SK-N-SH (cell line): ENCODE measurements at regions not wholly inside any gene's neighbourhood (a gene's known extent, or its start where the extent isn't known, plus 50 kb on each side); places are given as distances from the start of the nearest gene placed in this dataset.

ENCODE experiments used
- CTCF ChIA-PET: fragments of 300-600, 350-600 bp; formaldehyde crosslinking; extraction: SDS; loops from one replicate; lab custom pipeline; 2021; lab: Yijun Ruan, JAX
- POLR2A ChIA-PET: fragments of 350-600 bp; sonication (Branson Sonifier 250); formaldehyde crosslinking; extraction: SDS; loops from one replicate; lab custom pipeline; 2020; ENCODE audit warnings: antibody characterized with exemption, inconsistent platforms; lab: Yijun Ruan, JAX
- DNase-seq: peaks from one replicate; pipeline ENCODE4 v3.0.0; 2012
- H2AFZ ChIP-seq: fragments of 200-600 bp; sonication (generic); 2 replicates; pipeline ENCODE4 v1.8.1; 2016; ENCODE audit warnings: antibody characterized with exemption, mild to moderate bottlenecking, low read depth
- H3F3A ChIP-seq: fragments of 200-600 bp; sonication (generic); replicated peaks from 2 replicates; pipeline ENCODE3; 2016; ENCODE audit warnings: antibody characterized with exemption, mild to moderate bottlenecking; ENCODE audit not compliant: insufficient read depth
- H3K27ac ChIP-seq, 2 experiments: fragments of 200-500 bp in 1 of 2; fragments of 200-600 bp in 1 of 2; sonication (Bioruptor generic) in 1 of 2; sonication (generic), shearing (Covaris generic) in 1 of 2; 2 replicates each; pipeline versions ENCODE4 v1.5.1 to v1.6.1; 2014 to 2016; ENCODE audit warnings: low read depth in 2 of 2, inconsistent platforms in 1 of 2, low read length in 1 of 2, mild to moderate bottlenecking in 1 of 2, mixed read lengths in 1 of 2
- H3K27me3 ChIP-seq: fragments of 200-600 bp; sonication (generic), shearing (Covaris generic); 2 replicates; pipeline ENCODE4 v1.6.1; 2016; ENCODE audit warnings: mixed run types; ENCODE audit not compliant: insufficient read depth
- H3K36me3 ChIP-seq, 2 experiments: fragments of 200-500 bp in 1 of 2; fragments of 200-600 bp in 1 of 2; sonication (Bioruptor generic) in 1 of 2; sonication (generic) in 1 of 2; replicated peaks in 1 of 2; 2 replicates each; pipeline versions ENCODE3 to v1.5.1; 2014 to 2016; ENCODE audit warnings: low read length in 1 of 2, mild to moderate bottlenecking in 1 of 2; ENCODE audit not compliant: insufficient read depth in 2 of 2, control insufficient read depth in 1 of 2
- H3K4me1 ChIP-seq, 2 experiments: fragments of 200-500 bp in 1 of 2; fragments of 200-600 bp in 1 of 2; sonication (Bioruptor generic) in 1 of 2; sonication (generic), shearing (Covaris generic) in 1 of 2; 2 replicates each; pipeline versions ENCODE4 v1.5.1 to v1.6.1; 2014 to 2016; ENCODE audit warnings: low read depth in 1 of 2, low read length in 1 of 2, mixed run types in 1 of 2; ENCODE audit not compliant: insufficient read depth in 2 of 2, control insufficient read depth in 1 of 2
- H3K4me2 ChIP-seq: fragments of 200-600 bp; sonication (generic), shearing (Covaris generic); 2 replicates; pipeline ENCODE4 v1.6.1; 2017; ENCODE audit warnings: mixed run types
- H3K4me3 ChIP-seq, 2 experiments: fragments of 200-500 bp in 1 of 2; fragments of 200-600 bp in 1 of 2; sonication (Bioruptor generic) in 1 of 2; sonication (generic), shearing (Covaris generic) in 1 of 2; 2 replicates each; pipeline versions ENCODE4 v1.5.1 to v1.8.1; 2014 to 2016; ENCODE audit warnings: low read depth in 2 of 2, inconsistent platforms in 1 of 2, low read length in 1 of 2, mild to moderate bottlenecking in 1 of 2, mixed read lengths in 1 of 2, moderate library complexity in 1 of 2
- H3K79me2 ChIP-seq: fragments of 200-600 bp; sonication (generic); 2 replicates; pipeline ENCODE4 v1.8.1; 2017; ENCODE audit warnings: mild to moderate bottlenecking; ENCODE audit not compliant: insufficient read depth
- H3K9ac ChIP-seq: fragments of 200-600 bp; sonication (generic); 2 replicates; pipeline ENCODE4 v1.6.1; 2017; ENCODE audit warnings: mixed run types
- H3K9me2 ChIP-seq: fragments of 200-600 bp; sonication (generic); 2 replicates; pipeline ENCODE4 v1.6.1; 2017; ENCODE audit warnings: mixed run types
- H3K9me3 ChIP-seq: fragments of 200-600 bp; sonication (generic); 2 replicates; pipeline ENCODE4 v1.6.1; 2017; ENCODE audit warnings: mixed run types, mild to moderate bottlenecking, moderate library complexity
- H4K20me1 ChIP-seq: fragments of 200-600 bp; sonication (generic); 2 replicates; pipeline ENCODE4 v1.6.1; 2017; ENCODE audit warnings: mild to moderate bottlenecking, mixed run types; ENCODE audit not compliant: insufficient read depth
- EZH2phosphoT487 ChIP-seq: fragments of 200-600 bp; sonication (generic); IDR thresholded peaks from 2 replicates; pipeline ENCODE4 v1.6.1; 2017; ENCODE audit warnings: low read depth, mixed run types, mild to moderate bottlenecking, antibody characterized with exemption, moderate library complexity, borderline replicate concordance
- FOSL2 ChIP-seq: IDR thresholded peaks from 2 replicates; pipeline ENCODE4 v1.4.0; 2012; ENCODE audit warnings: low read depth, mild to moderate bottlenecking, moderate library complexity, borderline replicate concordance
- FOXM1 ChIP-seq: IDR thresholded peaks from 2 replicates; pipeline ENCODE4 v1.4.0; 2012; ENCODE audit warnings: low read depth, mild to moderate bottlenecking
- JUND ChIP-seq: IDR thresholded peaks from 2 replicates; pipeline ENCODE4 v1.4.0; 2012
- MAX ChIP-seq: IDR thresholded peaks from 2 replicates; pipeline ENCODE4 v1.4.0; 2012; ENCODE audit warnings: low read depth
- MEF2A ChIP-seq: IDR thresholded peaks from 2 replicates; pipeline ENCODE4 v1.4.0; 2012; ENCODE audit warnings: low read depth, borderline replicate concordance
- NFIC ChIP-seq: IDR thresholded peaks from 2 replicates; pipeline ENCODE4 v1.4.0; 2012; ENCODE audit warnings: borderline replicate concordance
- SIN3A ChIP-seq: IDR thresholded peaks from 2 replicates; pipeline ENCODE4 v1.6.1; 2012; ENCODE audit warnings: low read depth, mild to moderate bottlenecking, low read length, moderate library complexity, borderline replicate concordance
- TAF1 ChIP-seq: IDR thresholded peaks from 2 replicates; pipeline ENCODE4 v1.6.1; 2012; ENCODE audit warnings: low read depth, mild to moderate bottlenecking, low read length, moderate library complexity, borderline replicate concordance
- TEAD4 ChIP-seq: IDR thresholded peaks from 2 replicates; pipeline ENCODE4 v1.4.0; 2012; ENCODE audit warnings: mild to moderate bottlenecking, borderline replicate concordance; ENCODE audit not compliant: insufficient read depth
- WGBS: methylation state at CpG from one replicate; pipeline ENCODE4 v1.1.6; 2017; ENCODE audit warnings: low lambda C conversion rate; 5-methylcytosine and 5-hydroxymethylcytosine counted together
- TF ChIP-seq, protein P1 (sequence below): IDR thresholded peaks from 2 replicates; pipeline ENCODE4 v1.4.0; 2012; ENCODE audit warnings: low read depth, borderline replicate concordance

DNA sequence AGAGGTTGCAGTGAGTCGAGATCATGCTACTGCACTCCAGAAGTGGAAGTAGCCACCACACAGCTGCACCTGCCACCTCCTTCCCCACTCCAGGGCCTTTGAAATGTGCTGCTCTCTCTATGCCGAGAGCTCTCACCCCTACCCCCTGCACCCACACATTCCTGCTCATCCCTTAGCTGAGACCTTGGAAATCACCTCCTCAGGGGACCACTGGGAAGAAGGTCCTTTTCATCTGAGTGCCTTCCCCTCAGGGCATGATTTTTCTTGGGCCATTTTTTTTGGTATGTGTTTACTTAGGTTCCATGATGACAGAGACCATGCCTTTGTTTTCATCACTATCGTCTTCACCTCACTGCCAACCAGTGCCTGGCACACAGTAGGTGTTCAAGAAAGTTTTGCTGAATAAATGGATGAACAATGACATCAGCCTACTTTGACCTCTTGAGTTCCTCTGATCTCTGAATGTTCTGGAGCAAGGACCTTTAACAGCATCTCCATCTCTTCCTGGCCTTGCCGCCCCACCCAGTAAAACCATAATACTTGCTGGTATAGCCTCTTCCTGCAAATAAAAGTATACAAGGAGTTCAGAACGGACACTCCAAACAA, 166.6 kb upstream of the KLF14 start:
- H3F3A ChIP-seq: peaks cover 90% of the 10 kb centered on the region
- peak overlapping the region; percentile 71 for H3K9ac ChIP-seq
- TF ChIP-seq MEF2A: no peak
- no peak for TF ChIP-seq TAF1
- TF ChIP-seq EZH2phosphoT487: no peak
- TF ChIP-seq, protein P1, sequence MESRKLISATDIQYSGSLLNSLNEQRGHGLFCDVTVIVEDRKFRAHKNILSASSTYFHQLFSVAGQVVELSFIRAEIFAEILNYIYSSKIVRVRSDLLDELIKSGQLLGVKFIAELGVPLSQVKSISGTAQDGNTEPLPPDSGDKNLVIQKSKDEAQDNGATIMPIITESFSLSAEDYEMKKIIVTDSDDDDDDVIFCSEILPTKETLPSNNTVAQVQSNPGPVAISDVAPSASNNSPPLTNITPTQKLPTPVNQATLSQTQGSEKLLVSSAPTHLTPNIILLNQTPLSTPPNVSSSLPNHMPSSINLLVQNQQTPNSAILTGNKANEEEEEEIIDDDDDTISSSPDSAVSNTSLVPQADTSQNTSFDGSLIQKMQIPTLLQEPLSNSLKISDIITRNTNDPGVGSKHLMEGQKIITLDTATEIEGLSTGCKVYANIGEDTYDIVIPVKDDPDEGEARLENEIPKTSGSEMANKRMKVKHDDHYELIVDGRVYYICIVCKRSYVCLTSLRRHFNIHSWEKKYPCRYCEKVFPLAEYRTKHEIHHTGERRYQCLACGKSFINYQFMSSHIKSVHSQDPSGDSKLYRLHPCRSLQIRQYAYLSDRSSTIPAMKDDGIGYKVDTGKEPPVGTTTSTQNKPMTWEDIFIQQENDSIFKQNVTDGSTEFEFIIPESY: no peak
- peaks cover 13 to 68% of the 10 kb centered on the region in 2 experiments for H3K4me1 ChIP-seq
- peak overlapping the region; percentile 4 to 100 for H3K27ac ChIP-seq
- no peaks in the 10 kb centered on the region for H3K9me2 ChIP-seq
- CTCF ChIA-PET: interaction anchor here (1.9 to 2.5 kb wide), 3 partner anchors 82 to 140 kb away, joined by 7 to 18 read pairs (median 12); no protein-coding TSS in a partner anchor
- POLR2A ChIA-PET: no interaction called here
- H2AFZ ChIP-seq: no peak overlapping the region
- peak overlapping the region; percentile 89 for H3K4me2 ChIP-seq
- H3K4me3 ChIP-seq: no peak overlapping the region
- peaks cover 94% of the 10 kb centered on the region for H3K79me2 ChIP-seq
- DNase-seq: no peak
- no peaks in the 10 kb centered on the region for H3K9me3 ChIP-seq
- H4K20me1 ChIP-seq: peaks cover 80% of the 10 kb centered on the region; the same call in 1 of the 2 replicates
- WGBS: 81% methylated on average over 5 of the region's 5 CpGs
- peaks cover 42 to 65% of the 10 kb centered on the region in 2 experiments for H3K36me3 ChIP-seq
- H3K27me3 ChIP-seq: no peaks in the 10 kb centered on the region

DNA sequence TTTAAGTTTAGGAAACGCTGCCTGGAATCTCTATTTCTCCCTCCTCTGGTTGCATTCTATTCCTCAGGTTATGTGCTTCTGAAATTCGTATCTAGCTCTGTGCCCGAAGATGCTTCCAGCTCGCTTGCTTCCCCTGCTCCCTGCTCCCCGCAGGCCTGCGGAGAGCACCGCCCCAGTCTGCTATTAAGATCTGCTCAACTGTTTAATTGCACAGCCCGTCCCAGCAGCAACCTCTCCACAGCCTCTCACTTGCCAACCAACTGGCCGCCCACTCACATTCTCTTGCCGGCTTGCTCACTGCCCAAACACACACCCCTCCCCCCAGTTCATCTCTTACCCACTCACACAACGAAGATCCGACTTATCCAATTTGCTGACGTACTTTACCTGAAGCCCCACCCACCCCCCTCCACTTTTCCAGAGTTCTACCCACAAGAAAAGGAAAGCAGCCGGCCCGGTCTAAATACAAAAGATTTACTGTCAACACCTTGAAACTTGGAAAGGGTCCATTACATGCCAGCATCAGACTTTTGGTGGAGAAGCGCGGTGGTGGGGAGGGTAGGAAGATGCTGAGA, 167.3 kb upstream of the KLF14 start:
- H4K20me1 ChIP-seq: peaks cover 78% of the 10 kb centered on the region; the same call in 1 of the 2 replicates
- CTCF ChIA-PET: no interaction called here
- H2AFZ ChIP-seq: no peak overlapping the region
- no peaks in the 10 kb centered on the region for H3K27me3 ChIP-seq
- H3K36me3 ChIP-seq: peaks cover 37 to 66% of the 10 kb centered on the region in 2 experiments
- H3K79me2 ChIP-seq: peaks cover 94% of the 10 kb centered on the region
- peak overlapping the region; percentile 24 to 100; a peak in 3 of 4 replicates for H3K27ac ChIP-seq
- POLR2A ChIA-PET: no interaction called here
- peak overlapping the region; percentile 89 for H3K4me2 ChIP-seq
- H3K4me1 ChIP-seq: peaks cover 17 to 70% of the 10 kb centered on the region in 2 experiments
- no peak for DNase-seq
- H3K9me2 ChIP-seq: no peaks in the 10 kb centered on the region
- H3K4me3 ChIP-seq: no peak overlapping the region
- 28% methylated on average over 17 of the region's 17 CpGs for WGBS
- peak overlapping the region; percentile 71 for H3K9ac ChIP-seq
- TF ChIP-seq JUND: peak; percentile 28; the same call in 1 of the 2 replicates
- peak; percentile 59; the same call in 1 of the 2 replicates for TF ChIP-seq SIN3A
- peak; percentile 49; the same call in 1 of the 2 replicates for TF ChIP-seq MAX
- TF ChIP-seq TEAD4: peak; percentile 18; the same call in 1 of the 2 replicates
- TF ChIP-seq FOSL2: peak; percentile 15; the same call in 1 of the 2 replicates
- TF ChIP-seq TAF1: no peak
- TF ChIP-seq NFIC: peak; percentile 37; the same call in 1 of the 2 replicates
- no peak for TF ChIP-seq FOXM1
- H3F3A ChIP-seq: peaks cover 90% of the 10 kb centered on the region
- H3K9me3 ChIP-seq: no peaks in the 10 kb centered on the region
